ENCODE measurements at regions not wholly inside any gene's neighbourhood (a gene's known extent, or its start where the extent isn't known, plus 50 kb on each side); places are given as distances from the start of the nearest gene placed in this dataset.

- H3K9me2 ChIP-seq (ENCODE audit: low read depth, low read length): no peaks in the 10 kb centered on the region
- H3K4me3 ChIP-seq (ENCODE audit: low read depth, low read length, poor library complexity, severe bottlenecking): no peak overlapping the region
- no peak overlapping the region for H3K9ac ChIP-seq (ENCODE audit: low read length)
- no peak overlapping the region for H3K4me2 ChIP-seq (ENCODE audit: low read length)
- no peaks in the 10 kb centered on the region for H3K9me3 ChIP-seq (ENCODE audit: low read length)
- no peaks in the 10 kb centered on the region for H3K79me2 ChIP-seq (ENCODE audit: insufficient read depth, low read length)
- no peaks in the 10 kb centered on the region for H3K27me3 ChIP-seq (ENCODE audit: insufficient read depth, low read length)
- TF ChIP-seq EZH2 (IDR thresholded peaks at IDR 0.05; ENCODE audit: borderline replicate concordance, low read length) (no peak), CTCF (IDR thresholded peaks at IDR 0.05; ENCODE audit: low read length) (no peak)
- H3K4me1 ChIP-seq (ENCODE audit: insufficient read depth, low read length, severe bottlenecking): no peaks in the 10 kb centered on the region
- no peaks in the 10 kb centered on the region for H4K20me1 ChIP-seq (ENCODE audit: insufficient read depth, low read length)
- no peak overlapping the region for H2AFZ ChIP-seq (ENCODE audit: low read length)
- H3K27ac ChIP-seq (ENCODE audit: low read depth, low read length, poor library complexity, severe bottlenecking): no peak overlapping the region
- no peaks in the 10 kb centered on the region for H3K36me3 ChIP-seq (ENCODE audit: insufficient read depth, low read length)
- H3F3A ChIP-seq (ENCODE audit: insufficient read depth, low read length): no peaks in the 10 kb centered on the region
Observed at GRCh38 chr2:226524381-226524843, 275.2 kb downstream of the IRS1 start.

- Histone ChIP-seq H3F3A (ENCODE audit: insufficient read depth, low read length) (no peaks in the 10 kb centered on the region), H3K4me2 (ENCODE audit: low read length) (no peak overlapping the region), H3K9me2 (ENCODE audit: low read depth, low read length) (no peaks in the 10 kb centered on the region), H3K27me3 (ENCODE audit: insufficient read depth, low read length) (no peaks in the 10 kb centered on the region), H3K9me3 (ENCODE audit: low read length) (no peaks in the 10 kb centered on the region), H3K79me2 (ENCODE audit: insufficient read depth, low read length) (no peaks in the 10 kb centered on the region), H3K9ac (ENCODE audit: low read length) (no peak overlapping the region), H3K36me3 (ENCODE audit: insufficient read depth, low read length) (no peaks in the 10 kb centered on the region), H3K4me3 (ENCODE audit: low read depth, low read length, poor library complexity, severe bottlenecking) (no peak overlapping the region), H4K20me1 (ENCODE audit: insufficient read depth, low read length) (no peaks in the 10 kb centered on the region), H3K27ac (ENCODE audit: low read depth, low read length, poor library complexity, severe bottlenecking) (no peak overlapping the region), H2AFZ (ENCODE audit: low read length) (no peak overlapping the region), H3K4me1 (ENCODE audit: insufficient read depth, low read length, severe bottlenecking) (no peaks in the 10 kb centered on the region)
- TF ChIP-seq CTCF (IDR thresholded peaks at IDR 0.05; ENCODE audit: low read length) (no peak), EZH2 (IDR thresholded peaks at IDR 0.05; ENCODE audit: borderline replicate concordance, low read length) (no peak)
Observed at GRCh38 chr2:226520723-226521122, 278.9 kb downstream of the IRS1 start.

GRCh38 chr2:226515344-226516055 lies 284.1 kb downstream of the IRS1 start:
- no peak overlapping the region for H2AFZ ChIP-seq (ENCODE audit: low read length)
- H3K27ac ChIP-seq (ENCODE audit: low read depth, low read length, poor library complexity, severe bottlenecking): no peak overlapping the region

More at GRCh38 chr2:226515344-226516055, 284.1 kb downstream of the IRS1 start:
- TF ChIP-seq EZH2 (IDR thresholded peaks at IDR 0.05; ENCODE audit: borderline replicate concordance, low read length) (no peak), CTCF (IDR thresholded peaks at IDR 0.05; ENCODE audit: low read length) (no peak)
- H3K9ac ChIP-seq (ENCODE audit: low read length): no peak overlapping the region
- H3K4me3 ChIP-seq (ENCODE audit: low read depth, low read length, poor library complexity, severe bottlenecking): no peak overlapping the region
- H3K9me3 ChIP-seq (ENCODE audit: low read length): no peaks in the 10 kb centered on the region
- H3K27me3 ChIP-seq (ENCODE audit: insufficient read depth, low read length): no peaks in the 10 kb centered on the region
- no peaks in the 10 kb centered on the region for H3K9me2 ChIP-seq (ENCODE audit: low read depth, low read length)
- H3K4me1 ChIP-seq (ENCODE audit: insufficient read depth, low read length, severe bottlenecking): no peaks in the 10 kb centered on the region
- no peaks in the 10 kb centered on the region for H4K20me1 ChIP-seq (ENCODE audit: insufficient read depth, low read length)
- H3F3A ChIP-seq (ENCODE audit: insufficient read depth, low read length): no peaks in the 10 kb centered on the region
- no peaks in the 10 kb centered on the region for H3K79me2 ChIP-seq (ENCODE audit: insufficient read depth, low read length)
- no peak overlapping the region for H3K4me2 ChIP-seq (ENCODE audit: low read length)
- H3K36me3 ChIP-seq (ENCODE audit: insufficient read depth, low read length): no peaks in the 10 kb centered on the region

Measured in OCI-LY1 (cell line).